H1 (cell line): ENCODE measurements at regions not wholly inside any gene's neighbourhood (a gene's known extent, or its start where the extent isn't known, plus 50 kb on each side); places are given as distances from the start of the nearest gene placed in this dataset.

Source experiments
- ATF2 ChIP-seq: IDR thresholded peaks from 2 replicates; pipeline ENCODE4 v1.6.1; 2012; ENCODE audit warnings: low read length, inconsistent platforms
- EZH2 ChIP-seq: fragments of 200-600 bp; sonication (generic); IDR thresholded peaks from 2 replicates; pipeline ENCODE4 v1.7.1; 2012; ENCODE audit warnings: low read depth, mild to moderate bottlenecking, moderate library complexity, low read length, inconsistent platforms; ENCODE audit not compliant: severe bottlenecking
- GABPA ChIP-seq: IDR thresholded peaks from 2 replicates; pipeline ENCODE4 v1.6.1; 2011; ENCODE audit warnings: mild to moderate bottlenecking, low read length, moderate library complexity, borderline replicate concordance; ENCODE audit not compliant: insufficient read depth
- GTF2F1 ChIP-seq: IDR thresholded peaks from 2 replicates; pipeline ENCODE4 v1.6.1; 2012; ENCODE audit warnings: low read depth, low read length, improper control_type of control experiment, borderline replicate concordance
- POLR2A ChIP-seq, 2 experiments: IDR thresholded peaks; 1 replicate in 1 of 2; 2 replicates in 1 of 2; pipeline ENCODE4 v1.6.1; 2011; ENCODE audit warnings: low read depth in 2 of 2, low read length in 2 of 2, mild to moderate bottlenecking in 2 of 2; ENCODE audit errors: control extremely low read depth in 1 of 2
- POLR2AphosphoS5 ChIP-seq: IDR thresholded peaks from 2 replicates; pipeline ENCODE4 v1.6.1; 2011; ENCODE audit warnings: low read depth, low read length
- SP4 ChIP-seq: IDR thresholded peaks from 2 replicates; pipeline ENCODE4 v1.6.1; 2012; ENCODE audit warnings: low read length, inconsistent platforms
- SUZ12 ChIP-seq: fragments of 200-600 bp; sonication (generic); IDR thresholded peaks from 2 replicates; pipeline ENCODE4 v1.6.1; 2012; ENCODE audit warnings: mild to moderate bottlenecking, inconsistent platforms, low read length, moderate library complexity, mixed read lengths
- TAF1 ChIP-seq: IDR thresholded peaks from 2 replicates; pipeline ENCODE4 v1.6.1; 2011; ENCODE audit warnings: mild to moderate bottlenecking, low read depth, low read length
- TBP ChIP-seq: IDR thresholded peaks from 2 replicates; pipeline ENCODE4 v1.6.1; 2011; ENCODE audit warnings: low read depth, low read length, improper control_type of control experiment
- YY1 ChIP-seq: IDR thresholded peaks from 2 replicates; pipeline ENCODE4 v1.6.1; 2011; ENCODE audit warnings: low read depth, mild to moderate bottlenecking, low read length
- ZNF274 ChIP-seq: IDR thresholded peaks from 2 replicates; pipeline ENCODE4 v1.7.0; 2012; ENCODE audit warnings: low read length, borderline replicate concordance; ENCODE audit errors: extremely low read depth
- TF ChIP-seq, protein P1 (sequence below), 3 experiments: IDR thresholded peaks; 1 replicate in 2 of 3; 2 replicates in 1 of 3; pipeline versions ENCODE4 v1.5.1 to v1.6.1; 2011; ENCODE audit warnings: low read length in 3 of 3, mild to moderate bottlenecking in 3 of 3, inconsistent platforms in 2 of 3, low read depth in 1 of 3, moderate library complexity in 1 of 3; ENCODE audit not compliant: insufficient read depth in 1 of 3; ENCODE audit errors: control extremely low read depth in 1 of 3

DNA sequence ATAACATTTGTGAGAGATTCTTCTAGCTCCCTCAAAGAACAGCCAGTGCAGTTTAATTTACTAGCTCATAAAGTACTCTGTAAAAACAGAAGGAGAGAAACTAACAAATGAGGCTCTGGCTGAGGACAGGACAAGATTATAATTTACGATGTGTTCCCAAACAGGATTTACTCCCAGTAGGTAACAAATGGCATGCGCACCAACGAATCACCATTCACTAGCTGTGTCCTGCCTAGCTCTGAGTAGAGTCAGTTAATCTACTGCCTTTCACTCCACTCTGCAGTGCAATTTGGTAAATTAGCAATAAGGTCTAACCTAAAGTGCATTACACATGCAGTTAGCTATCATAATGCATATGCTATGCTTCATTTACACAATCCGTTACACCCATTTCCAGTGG is 497.4 kb upstream of the CCNG1 start:
- TF ChIP-seq, protein P1, sequence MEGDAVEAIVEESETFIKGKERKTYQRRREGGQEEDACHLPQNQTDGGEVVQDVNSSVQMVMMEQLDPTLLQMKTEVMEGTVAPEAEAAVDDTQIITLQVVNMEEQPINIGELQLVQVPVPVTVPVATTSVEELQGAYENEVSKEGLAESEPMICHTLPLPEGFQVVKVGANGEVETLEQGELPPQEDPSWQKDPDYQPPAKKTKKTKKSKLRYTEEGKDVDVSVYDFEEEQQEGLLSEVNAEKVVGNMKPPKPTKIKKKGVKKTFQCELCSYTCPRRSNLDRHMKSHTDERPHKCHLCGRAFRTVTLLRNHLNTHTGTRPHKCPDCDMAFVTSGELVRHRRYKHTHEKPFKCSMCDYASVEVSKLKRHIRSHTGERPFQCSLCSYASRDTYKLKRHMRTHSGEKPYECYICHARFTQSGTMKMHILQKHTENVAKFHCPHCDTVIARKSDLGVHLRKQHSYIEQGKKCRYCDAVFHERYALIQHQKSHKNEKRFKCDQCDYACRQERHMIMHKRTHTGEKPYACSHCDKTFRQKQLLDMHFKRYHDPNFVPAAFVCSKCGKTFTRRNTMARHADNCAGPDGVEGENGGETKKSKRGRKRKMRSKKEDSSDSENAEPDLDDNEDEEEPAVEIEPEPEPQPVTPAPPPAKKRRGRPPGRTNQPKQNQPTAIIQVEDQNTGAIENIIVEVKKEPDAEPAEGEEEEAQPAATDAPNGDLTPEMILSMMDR (IDR thresholded peaks at IDR 0.05; ENCODE audit: control extremely low read depth in 1 of 3, insufficient read depth in 1 of 3, low read depth in 1 of 3, low read length in 3 of 3): no peak
- TF ChIP-seq GABPA (no peak), ATF2 (no peak), POLR2A (IDR thresholded peaks at IDR 0.05; ENCODE audit: control extremely low read depth in 1 of 2, low read depth in 2 of 2, low read length in 2 of 2) (no peak), SP4 (no peak), EZH2 (no peak), YY1 (no peak), TAF1 (no peak), ZNF274 (no peak), TBP (no peak), POLR2AphosphoS5 (no peak), SUZ12 (no peak), GTF2F1 (no peak)
